C4-2B (cell line): ENCODE measurements at regions not wholly inside any gene's neighbourhood (a gene's known extent, or its start where the extent isn't known, plus 50 kb on each side); places are given as distances from the start of the nearest gene placed in this dataset.

Source experiments
- CTCF ChIP-seq: fragments of 450-650 bp; conservative IDR thresholded peaks from 2 replicates; pipeline ENCODE4 v1.5.1; 2017; ENCODE audit warnings: mild to moderate bottlenecking
- ZFX ChIP-seq: fragments of 450-650 bp; IDR thresholded peaks from 2 replicates; pipeline ENCODE4 v1.6.1; 2017

GRCh38 chr2:64862623-64863022 lies 126.6 kb upstream of the SLC1A4 start:
- TF ChIP-seq CTCF (no peak), ZFX (no peak)
